IMR-90 (cell line): ENCODE measurements at regions not wholly inside any gene's neighbourhood (a gene's known extent, or its start where the extent isn't known, plus 50 kb on each side); places are given as distances from the start of the nearest gene placed in this dataset.

ENCODE experiments used
- ATAC-seq: fragments of 200-7000 bp; cut with Tn5 transposase; 2 replicates; pipeline ENCODE4 v1.9.1; 2020; ENCODE audit warnings: low read depth, mild to moderate bottlenecking, moderate library complexity
- BruUV-seq: library from RNA; stranded (reverse); fragments of 400-500 nt; replicated peaks from 2 replicates; lab custom pipeline; 2021; lab: Mats Ljungman, UMichigan
- CTCF ChIA-PET: fragments of 300-600 bp; formaldehyde crosslinking; extraction: SDS; loops from one replicate; lab custom pipeline; 2021; ENCODE audit warnings: antibody characterized with exemption; lab: Yijun Ruan, JAX
- POLR2A ChIA-PET: fragments of 300-600 bp; sonication (Branson Sonifier 250); formaldehyde crosslinking; loops from one replicate; lab custom pipeline; 2022; ENCODE audit warnings: antibody characterized with exemption; ENCODE audit not compliant: unreplicated experiment; lab: Charles Lee
- DNase-seq: peaks from one replicate; pipeline ENCODE4 v3.0.0; 2013
- H2AFZ ChIP-seq: replicated peaks from 2 replicates; pipeline ENCODE3; 2013; ENCODE audit warnings: low read length, mild to moderate bottlenecking; ENCODE audit not compliant: poor library complexity
- H2AK5ac ChIP-seq: 2 replicates; pipeline ENCODE4 v1.6.1; 2013; ENCODE audit warnings: low read depth, low read length, inconsistent platforms
- H2AK9ac ChIP-seq: replicated peaks from 2 replicates; pipeline ENCODE3; 2013; ENCODE audit warnings: mild to moderate bottlenecking, low read depth, low read length, moderate library complexity; ENCODE audit not compliant: poor library complexity
- H2BK120ac ChIP-seq: 2 replicates; pipeline ENCODE4 v1.6.1; 2013; ENCODE audit warnings: low read depth, low read length, inconsistent platforms
- H2BK15ac ChIP-seq: 3 replicates; pipeline ENCODE4 v1.6.1; 2013; ENCODE audit warnings: low read depth, low read length, inconsistent platforms
- H2BK20ac ChIP-seq: 2 replicates; pipeline ENCODE4 v1.6.1; 2013; ENCODE audit warnings: low read depth, mild to moderate bottlenecking, inconsistent platforms, low read length, moderate library complexity
- H2BK5ac ChIP-seq: 2 replicates; pipeline ENCODE4 v1.6.1; 2013; ENCODE audit warnings: mild to moderate bottlenecking, low read depth, low read length, inconsistent platforms; ENCODE audit not compliant: poor library complexity, severe bottlenecking
- H3K14ac ChIP-seq: replicated peaks from 2 replicates; pipeline ENCODE4 v1.6.1; 2013; ENCODE audit warnings: low read depth, low read length, inconsistent platforms
- H3K18ac ChIP-seq: 2 replicates; pipeline ENCODE4 v1.6.1; 2013; ENCODE audit warnings: low read depth, low read length, control low read depth
- H3K23ac ChIP-seq: 2 replicates; pipeline ENCODE4 v1.6.1; 2013; ENCODE audit warnings: low read depth, low read length, inconsistent platforms
- H3K27ac ChIP-seq: 2 replicates; pipeline ENCODE4 v1.5.1; 2013; ENCODE audit warnings: mild to moderate bottlenecking, control low read depth, low read length; ENCODE audit not compliant: insufficient read depth
- H3K27me3 ChIP-seq: 2 replicates; pipeline ENCODE4 v1.6.1; 2013; ENCODE audit warnings: low read length; ENCODE audit not compliant: control insufficient read depth, insufficient read depth
- H3K36me3 ChIP-seq: 2 replicates; pipeline ENCODE4 v1.6.1; 2013; ENCODE audit warnings: low read length, mixed read lengths; ENCODE audit not compliant: control insufficient read depth, insufficient read depth
- H3K4ac ChIP-seq: 2 replicates; pipeline ENCODE4 v1.6.1; 2013; ENCODE audit warnings: low read depth, low read length, inconsistent platforms
- H3K4me1 ChIP-seq: 2 replicates; pipeline ENCODE4 v1.6.1; 2013; ENCODE audit warnings: low read length, mixed read lengths; ENCODE audit not compliant: control insufficient read depth, insufficient read depth
- H3K4me2 ChIP-seq: 2 replicates; pipeline ENCODE4 v1.6.1; 2013; ENCODE audit warnings: low read depth, mild to moderate bottlenecking, control low read depth, low read length, moderate library complexity
- H3K4me3 ChIP-seq: 2 replicates; pipeline ENCODE4 v1.5.1; 2013; ENCODE audit warnings: low read depth, mild to moderate bottlenecking, control low read depth, low read length, moderate library complexity; ENCODE audit not compliant: insufficient read depth
- H3K56ac ChIP-seq: 2 replicates; pipeline ENCODE4 v1.6.1; 2013; ENCODE audit warnings: low read length, inconsistent platforms; ENCODE audit not compliant: insufficient read depth; ENCODE audit errors: extremely low read depth
- H3K79me1 ChIP-seq, 2 experiments: 2 replicates each; pipeline ENCODE4 v1.6.1; 2013; ENCODE audit warnings: low read length in 2 of 2, inconsistent platforms in 1 of 2, low read depth in 1 of 2
- H3K9ac ChIP-seq: 2 replicates; pipeline ENCODE4 v1.6.1; 2013; ENCODE audit warnings: low read depth, low read length, control low read depth
- H3K9me1 ChIP-seq: 2 replicates; pipeline ENCODE4 v1.6.1; 2013; ENCODE audit warnings: low read length, inconsistent platforms; ENCODE audit not compliant: insufficient read depth
- H3K9me3 ChIP-seq: 2 replicates; pipeline ENCODE4 v1.6.1; 2013; ENCODE audit warnings: low read length; ENCODE audit not compliant: control insufficient read depth, insufficient read depth
- H4K20me1 ChIP-seq: 2 replicates; pipeline ENCODE4 v1.6.1; 2013; ENCODE audit warnings: low read length, inconsistent platforms; ENCODE audit not compliant: insufficient read depth
- H4K5ac ChIP-seq: 2 replicates; pipeline ENCODE4 v1.6.1; 2013; ENCODE audit warnings: mild to moderate bottlenecking, low read depth, low read length, control low read depth
- H4K8ac ChIP-seq, 2 experiments: 2 replicates each; pipeline ENCODE4 v1.6.1; 2013; ENCODE audit warnings: low read depth in 2 of 2, low read length in 2 of 2, control low read depth in 1 of 2, inconsistent platforms in 1 of 2
- H4K91ac ChIP-seq: 2 replicates; pipeline ENCODE4 v1.6.1; 2013; ENCODE audit warnings: low read depth, low read length, inconsistent platforms; ENCODE audit not compliant: insufficient read depth
- BHLHE40 ChIP-seq: fragments of 150-350 bp; IDR thresholded peaks from 2 replicates; pipeline ENCODE4 v1.6.1; 2016; ENCODE audit warnings: mild to moderate bottlenecking, low read depth, low read length
- CEBPB ChIP-seq: IDR thresholded peaks from 2 replicates; pipeline ENCODE4 v1.6.1; 2012; ENCODE audit warnings: low read depth, low read length, improper control_type of control experiment
- CHD1 ChIP-seq: IDR thresholded peaks from 2 replicates; pipeline ENCODE4 v1.6.1; 2012; ENCODE audit warnings: low read depth, low read length, improper control_type of control experiment
- CTCF ChIP-seq: conservative IDR thresholded peaks from 2 replicates; pipeline ENCODE4 v1.5.1; 2012; ENCODE audit warnings: mild to moderate bottlenecking, low read depth, low read length, improper control_type of control experiment
- ELK1 ChIP-seq: fragments of 150-350 bp; IDR thresholded peaks from 2 replicates; pipeline ENCODE4 v1.6.1; 2016; ENCODE audit warnings: low read depth, mild to moderate bottlenecking, low read length, moderate library complexity, borderline replicate concordance
- FOS ChIP-seq: fragments of 150-350 bp; IDR thresholded peaks from 2 replicates; pipeline ENCODE4 v1.6.1; 2016; ENCODE audit warnings: low read depth, low read length
- MAFK ChIP-seq: IDR thresholded peaks from 2 replicates; pipeline ENCODE4 v1.6.1; 2012; ENCODE audit warnings: low read depth, low read length, improper control_type of control experiment
- MAZ ChIP-seq: IDR thresholded peaks from 2 replicates; pipeline ENCODE4 v1.6.1; 2012; ENCODE audit warnings: low read depth, mild to moderate bottlenecking, low read length, improper control_type of control experiment, moderate library complexity, borderline replicate concordance
- MXI1 ChIP-seq: IDR thresholded peaks from 2 replicates; pipeline ENCODE4 v1.6.1; 2012; ENCODE audit warnings: low read depth, mild to moderate bottlenecking, low read length, moderate library complexity, borderline replicate concordance
- NFE2L2 ChIP-seq: fragments of 150-350 bp; IDR thresholded peaks from 2 replicates; pipeline ENCODE4 v1.6.1; 2016; ENCODE audit warnings: low read depth, mild to moderate bottlenecking, low read length
- POLR2A ChIP-seq: IDR thresholded peaks from 2 replicates; pipeline ENCODE4 v1.6.1; 2012; ENCODE audit warnings: mild to moderate bottlenecking, low read depth, low read length
- RAD21 ChIP-seq: IDR thresholded peaks from 2 replicates; pipeline ENCODE4 v1.6.1; 2012; ENCODE audit warnings: low read length, improper control_type of control experiment
- RCOR1 ChIP-seq: IDR thresholded peaks from 2 replicates; pipeline ENCODE4 v1.6.1; 2012; ENCODE audit warnings: mild to moderate bottlenecking, low read length, improper control_type of control experiment; ENCODE audit not compliant: insufficient replicate concordance
- RFX5 ChIP-seq: IDR thresholded peaks from 2 replicates; pipeline ENCODE4 v1.8.0; 2012; ENCODE audit warnings: low read depth, mild to moderate bottlenecking, low read length, moderate library complexity
- SMC3 ChIP-seq: fragments of 150-350 bp; IDR thresholded peaks from 2 replicates; pipeline ENCODE4 v1.6.1; 2016; ENCODE audit warnings: low read depth, mild to moderate bottlenecking, antibody characterized with exemption, low read length, moderate library complexity
- WGBS, 2 experiments: methylation state at CpG; one replicate each; pipeline versions ENCODE4 v1.1.5 to v1.1.7; 2013; ENCODE audit warnings: missing lambda C conversion rate in 2 of 2; ENCODE audit not compliant: insufficient read length in 1 of 2; ENCODE audit errors: extremely low coverage in 2 of 2; 5-methylcytosine and 5-hydroxymethylcytosine counted together
- dilution Hi-C: fragments of 300-500 bp; cut with HindIII; formaldehyde crosslinking; loops from one replicate; pipeline ENCODE4 v1.14.3; 2018; ENCODE audit warnings: low sequenced_read_pairs; ENCODE audit not compliant: unreplicated experiment
- in situ Hi-C: fragments of 300-500 bp; cut with MboI; formaldehyde crosslinking; loops from 3 replicates; pipeline ENCODE4 v1.14.3; 2019; ENCODE audit warnings: low sequenced_read_pairs, inconsistent platforms, mixed read lengths
- intact Hi-C: fragments of 100-400 bp; cut with micrococcal nuclease; formaldehyde crosslinking; loops from 2 replicates; pipeline ENCODE4 v1.10.0; 2022

GRCh38 chr19:5205937-5206750, 134.5 kb downstream of the PTPRS start:
- no peaks in the 10 kb centered on the region for H3K4me1 ChIP-seq
- H3K4me3 ChIP-seq: no peak overlapping the region
- H3K14ac ChIP-seq: no peak overlapping the region
- H4K20me1 ChIP-seq: no peaks in the 10 kb centered on the region; the same call in 1 of the 2 replicates
- in situ Hi-C loops (no loop called here), intact Hi-C loops (no loop called here), dilution Hi-C loops (no loop called here)
- no peak overlapping the region for H4K91ac ChIP-seq
- H3K27ac ChIP-seq: no peak overlapping the region
- no peaks in the 10 kb centered on the region; a peak in 1 of 4 replicates for H3K79me1 ChIP-seq
- no peak overlapping the region for H2AK5ac ChIP-seq
- no peak overlapping the region for H2AFZ ChIP-seq
- H3K23ac ChIP-seq: no peak overlapping the region
- TF ChIP-seq RAD21 (no peak), SMC3 (no peak), NFE2L2 (no peak), MXI1 (no peak), FOS (no peak), CHD1 (no peak), CTCF (no peak), MAFK (no peak), RFX5 (no peak), BHLHE40 (no peak), ELK1 (no peak), MAZ (no peak), RCOR1 (no peak), CEBPB (no peak), POLR2A (no peak)
- H3K56ac ChIP-seq: no peak overlapping the region
- no peaks in the 10 kb centered on the region for H3K27me3 ChIP-seq
- 41% methylated on average over 9 of the region's 29 CpGs; no CpG with 5 or more reads in 1 of the 2 experiments for WGBS, 2 experiments
- H3K9me1 ChIP-seq: no peaks in the 10 kb centered on the region
- DNase-seq (no peak), ATAC-seq (no peak)
- peaks cover 46% of the 10 kb centered on the region for H3K36me3 ChIP-seq
- H4K5ac ChIP-seq: no peak overlapping the region
- H4K8ac ChIP-seq: no peak overlapping the region
- peak overlapping the region; percentile 37 for H2AK9ac ChIP-seq
- H3K4me2 ChIP-seq: no peak overlapping the region
- H2BK20ac ChIP-seq: no peak overlapping the region
- peaks cover 12% of the 10 kb centered on the region for H3K9me3 ChIP-seq
- CTCF ChIA-PET: interaction anchor here (0.6 kb wide), 1 partner anchor 13 kb away, joined by 3 read pairs; no protein-coding TSS in a partner anchor
- POLR2A ChIA-PET: interaction anchor here (0.7 kb wide), 1 partner anchor 16 kb away, joined by 4 read pairs; no protein-coding TSS in a partner anchor
- no peak overlapping the region for H3K9ac ChIP-seq
- H3K4ac ChIP-seq: no peak overlapping the region
- BruUV-seq: no TSS peak
- H2BK120ac ChIP-seq: no peak overlapping the region
- H2BK15ac ChIP-seq: no peak overlapping the region
- no peak overlapping the region for H2BK5ac ChIP-seq
- H3K18ac ChIP-seq: no peak overlapping the region
